GM18519 (cell line): ENCODE measurements at regions not wholly inside any gene's neighbourhood (a gene's known extent, or its start where the extent isn't known, plus 50 kb on each side); places are given as distances from the start of the nearest gene placed in this dataset.

Experiments
- ATAC-seq: cut with Tn5 transposase; IDR thresholded peaks from one replicate; pipeline ENCODE4 v1.9.1; 2021; ENCODE audit warnings: mild to moderate bottlenecking, moderate library complexity; ENCODE audit not compliant: unreplicated experiment, low FRiP score

- ATAC-seq, result no peak
Observed at GRCh38 chr3:102141096-102141927, 292.0 kb downstream of the NFKBIZ start.

- ATAC-seq, result no peak
Observed at GRCh38 chr3:102141928-102142239, 292.6 kb downstream of the NFKBIZ start.

GRCh38 chr3:102142379-102143060, 292.3 kb upstream of the ZPLD1 start:
- ATAC-seq, result no peak

- ATAC-seq, result no peak
Observed at GRCh38 chr3:102143536-102143935, 291.3 kb upstream of the ZPLD1 start.

GRCh38 chr3:102144063-102144462, 290.8 kb upstream of the ZPLD1 start:
- no peak for ATAC-seq

- ATAC-seq, result no peak
Observed at GRCh38 chr3:102148598-102149337, 286.0 kb upstream of the ZPLD1 start.

- ATAC-seq, result no peak
Observed at GRCh38 chr3:102151935-102152334, 282.9 kb upstream of the ZPLD1 start.

- ATAC-seq, result no peak
Observed at GRCh38 chr3:102156426-102156825, 278.4 kb upstream of the ZPLD1 start.

GRCh38 chr3:102158080-102158740, 276.6 kb upstream of the ZPLD1 start:
- ATAC-seq, result no peak

- peak; percentile 59 for ATAC-seq
Observed at GRCh38 chr3:102159810-102160451, 274.9 kb upstream of the ZPLD1 start.

- ATAC-seq, result no peak
Observed at GRCh38 chr3:102161384-102162006, 273.3 kb upstream of the ZPLD1 start.

- ATAC-seq, result no peak
Observed at GRCh38 chr3:102162251-102162650, 272.6 kb upstream of the ZPLD1 start.

- no peak for ATAC-seq
Observed at GRCh38 chr3:102163039-102163817, 271.6 kb upstream of the ZPLD1 start.

GRCh38 chr3:102163818-102164154, 271.0 kb upstream of the ZPLD1 start:
- no peak for ATAC-seq

GRCh38 chr3:102165367-102165766, 269.4 kb upstream of the ZPLD1 start:
- no peak for ATAC-seq

GRCh38 chr3:102169915-102170479, 264.8 kb upstream of the ZPLD1 start:
- ATAC-seq, result no peak

GRCh38 chr3:102170545-102170944, 264.3 kb upstream of the ZPLD1 start:
- no peak for ATAC-seq

- no peak for ATAC-seq
Observed at GRCh38 chr3:102174312-102174712, 260.5 kb upstream of the ZPLD1 start.

- ATAC-seq, result no peak
Observed at GRCh38 chr3:102174832-102175374, 259.9 kb upstream of the ZPLD1 start.
